ENCODE measurements at regions not wholly inside any gene's neighbourhood (a gene's known extent, or its start where the extent isn't known, plus 50 kb on each side); places are given as distances from the start of the nearest gene placed in this dataset.

- TF ChIP-seq POLR2AphosphoS5 (IDR thresholded peaks at IDR 0.05): no peak
- no peak for TF ChIP-seq POLR2A (IDR thresholded peaks at IDR 0.05)
Observed at GRCh38 chr12:33734871-33735270, 287.4 kb upstream of the ALG10 start.
